GM23338 (cell line): ENCODE measurements at regions not wholly inside any gene's neighbourhood (a gene's known extent, or its start where the extent isn't known, plus 50 kb on each side); places are given as distances from the start of the nearest gene placed in this dataset.

Experiments
- ATAC-seq: fragments of 200-7000 bp; cut with Tn5 transposase; 3 replicates; pipeline ENCODE4 v1.9.1; 2020
- DNase-seq: peaks from one replicate; pipeline ENCODE4 v3.0.0-alpha.2; 2015; ENCODE audit warnings: low spot score
- H2AFZ ChIP-seq: fragments of 200-600 bp; sonication (generic); 2 replicates; pipeline ENCODE4 v1.8.0; 2016; ENCODE audit warnings: antibody characterized with exemption, mild to moderate bottlenecking, moderate library complexity
- H3F3A ChIP-seq: fragments of 200-600 bp; sonication (generic); replicated peaks from 2 replicates; pipeline ENCODE4 v1.8.0; 2017; ENCODE audit warnings: antibody characterized with exemption, mixed run types, low read depth
- H3K27ac ChIP-seq: fragments of 200-600 bp; sonication (generic); 2 replicates; pipeline ENCODE4 v1.6.1; 2016; ENCODE audit warnings: low read depth
- H3K27me3 ChIP-seq: fragments of 200-600 bp; sonication (generic); 2 replicates; pipeline ENCODE4 v1.8.0; 2016; ENCODE audit warnings: mild to moderate bottlenecking, mixed run types, moderate library complexity; ENCODE audit not compliant: insufficient read depth
- H3K36me3 ChIP-seq: fragments of 200-600 bp; sonication (generic); 2 replicates; pipeline ENCODE4 v1.8.0; 2016; ENCODE audit warnings: mild to moderate bottlenecking; ENCODE audit not compliant: insufficient read depth
- H3K4me1 ChIP-seq: fragments of 200-600 bp; sonication (generic); 2 replicates; pipeline ENCODE4 v1.8.0; 2016; ENCODE audit warnings: mild to moderate bottlenecking, moderate library complexity; ENCODE audit not compliant: insufficient read depth
- H3K4me2 ChIP-seq: fragments of 200-600 bp; sonication (generic); 2 replicates; pipeline ENCODE4 v1.7.1; 2017; ENCODE audit warnings: mixed run types
- H3K4me3 ChIP-seq: fragments of 200-600 bp; sonication (generic); 2 replicates; pipeline ENCODE4 v1.6.1; 2016; ENCODE audit warnings: mixed run types
- H3K79me2 ChIP-seq: fragments of 200-600 bp; sonication (generic); replicated peaks from 2 replicates; pipeline ENCODE4 v1.8.0; 2017; ENCODE audit warnings: mild to moderate bottlenecking; ENCODE audit not compliant: insufficient read depth
- H3K9me2 ChIP-seq: fragments of 200-600 bp; sonication (generic); 2 replicates; pipeline ENCODE4 v1.8.0; 2017; ENCODE audit not compliant: insufficient read depth
- H4K20me1 ChIP-seq: fragments of 200-600 bp; sonication (generic); replicated peaks from 2 replicates; pipeline ENCODE4 v1.8.0; 2017; ENCODE audit warnings: mild to moderate bottlenecking; ENCODE audit not compliant: insufficient read depth
- H3K27ac Mint-ChIP-seq: 2 replicates; pipeline ENCODE4 v1.8.0; 2020; ENCODE audit warnings: inconsistent platforms, mild to moderate bottlenecking, moderate library complexity, mixed read lengths
- H3K27me3 Mint-ChIP-seq: 3 replicates; pipeline ENCODE4 v1.8.0; 2022; ENCODE audit warnings: low read depth, mild to moderate bottlenecking, moderate library complexity, mixed read lengths, inconsistent platforms; ENCODE audit not compliant: insufficient read depth, poor library complexity
- H3K36me3 Mint-ChIP-seq: 3 replicates; pipeline ENCODE4 v1.8.0; 2021; ENCODE audit warnings: low read depth, mild to moderate bottlenecking, inconsistent platforms, moderate library complexity, mixed read lengths
- H3K4me1 Mint-ChIP-seq: 3 replicates; pipeline ENCODE4 v1.8.0; 2020; ENCODE audit warnings: mild to moderate bottlenecking, inconsistent platforms, mixed read lengths
- H3K4me3 Mint-ChIP-seq: 3 replicates; pipeline ENCODE4 v1.8.0; 2021; ENCODE audit warnings: moderate library complexity, mild to moderate bottlenecking, inconsistent platforms, mixed read lengths
- H3K9me3 Mint-ChIP-seq: 3 replicates; pipeline ENCODE4 v1.8.0; 2020; ENCODE audit warnings: moderate library complexity, mild to moderate bottlenecking, inconsistent platforms, mixed read lengths
- CREB1 ChIP-seq: fragments of 250-450 bp; sonication (Bioruptor Pico); IDR thresholded peaks from 2 replicates; pipeline ENCODE4 v1.5.0; 2020; ENCODE audit warnings: low read depth, mild to moderate bottlenecking, moderate library complexity
- ETS1 ChIP-seq: IDR thresholded peaks from 2 replicates; pipeline ENCODE4 v1.6.1; 2016; ENCODE audit warnings: antibody characterized with exemption
- EZH2 ChIP-seq: fragments of 200-600 bp; sonication (generic); IDR thresholded peaks from one replicate; pipeline ENCODE4 v1.8.0; 2017; ENCODE audit warnings: antibody characterized with exemption, mild to moderate bottlenecking, low read depth; ENCODE audit not compliant: unreplicated experiment
- EZH2phosphoT487 ChIP-seq: fragments of 200-600 bp; sonication (generic); IDR thresholded peaks from one replicate; pipeline ENCODE4 v1.8.1; 2018; ENCODE audit warnings: antibody characterized with exemption; ENCODE audit not compliant: unreplicated experiment
- JUNB ChIP-seq: IDR thresholded peaks from one replicate; pipeline ENCODE4 v1.6.1; 2016; ENCODE audit warnings: antibody characterized with exemption; ENCODE audit not compliant: unreplicated experiment
- NANOG ChIP-seq: IDR thresholded peaks from 2 replicates; pipeline ENCODE4 v1.6.1; 2016; ENCODE audit warnings: antibody characterized with exemption, borderline replicate concordance
- POLR2AphosphoS5 ChIP-seq: IDR thresholded peaks from 2 replicates; pipeline ENCODE4 v1.6.1; 2016; ENCODE audit warnings: antibody characterized with exemption, low read depth
- REST ChIP-seq: IDR thresholded peaks from one replicate; pipeline ENCODE4 v1.6.1; 2018; ENCODE audit warnings: antibody characterized with exemption; ENCODE audit not compliant: unreplicated experiment
- STAT1 ChIP-seq: IDR thresholded peaks from one replicate; pipeline ENCODE4 v1.6.1; 2016; ENCODE audit warnings: antibody characterized with exemption; ENCODE audit not compliant: unreplicated experiment
- ZNF114 ChIP-seq: fragments of 250-450 bp; sonication (Bioruptor Pico); IDR thresholded peaks from 2 replicates; pipeline ENCODE4 v1.5.0; 2020; ENCODE audit warnings: mild to moderate bottlenecking, moderate library complexity
- ZNF331 ChIP-seq: fragments of 250-450 bp; sonication (Bioruptor Pico); IDR thresholded peaks from 2 replicates; pipeline ENCODE4 v1.5.0; 2020; ENCODE audit warnings: low read depth, mild to moderate bottlenecking, moderate library complexity
- TF ChIP-seq, protein P1 (sequence below), 2 experiments: fragments of 200-600 bp in 1 of 2; sonication (generic) in 1 of 2; conservative IDR thresholded peaks; 2 replicates each; pipeline versions ENCODE4 v1.5.1 to v1.6.1; 2016 to 2017; ENCODE audit warnings: antibody characterized with exemption in 2 of 2, low read depth in 2 of 2, mild to moderate bottlenecking in 2 of 2, moderate library complexity in 1 of 2
- TF ChIP-seq, protein P2 (sequence below): fragments of 250-450 bp; sonication (Bioruptor Pico); IDR thresholded peaks from 2 replicates; pipeline ENCODE4 v1.5.0; 2020; ENCODE audit warnings: mild to moderate bottlenecking, moderate library complexity

GRCh38 chr5:23157169-23157568, 304.0 kb upstream of the CDH12 start:
- H3K27me3 Mint-ChIP-seq: no peaks in the 10 kb centered on the region
- no peak overlapping the region for H3K4me2 ChIP-seq
- no peak overlapping the region for H3K4me3 ChIP-seq
- TF ChIP-seq STAT1: no peak
- TF ChIP-seq EZH2phosphoT487: no peak
- TF ChIP-seq POLR2AphosphoS5: no peak
- TF ChIP-seq ETS1: no peak
- TF ChIP-seq CREB1: no peak
- TF ChIP-seq NANOG: no peak
- no peak for TF ChIP-seq ZNF114 (CRISPR knock-in tag)
- TF ChIP-seq EZH2: no peak
- no peak for TF ChIP-seq JUNB
- no peak for TF ChIP-seq ZNF331 (CRISPR knock-in tag)
- TF ChIP-seq, protein P1, sequence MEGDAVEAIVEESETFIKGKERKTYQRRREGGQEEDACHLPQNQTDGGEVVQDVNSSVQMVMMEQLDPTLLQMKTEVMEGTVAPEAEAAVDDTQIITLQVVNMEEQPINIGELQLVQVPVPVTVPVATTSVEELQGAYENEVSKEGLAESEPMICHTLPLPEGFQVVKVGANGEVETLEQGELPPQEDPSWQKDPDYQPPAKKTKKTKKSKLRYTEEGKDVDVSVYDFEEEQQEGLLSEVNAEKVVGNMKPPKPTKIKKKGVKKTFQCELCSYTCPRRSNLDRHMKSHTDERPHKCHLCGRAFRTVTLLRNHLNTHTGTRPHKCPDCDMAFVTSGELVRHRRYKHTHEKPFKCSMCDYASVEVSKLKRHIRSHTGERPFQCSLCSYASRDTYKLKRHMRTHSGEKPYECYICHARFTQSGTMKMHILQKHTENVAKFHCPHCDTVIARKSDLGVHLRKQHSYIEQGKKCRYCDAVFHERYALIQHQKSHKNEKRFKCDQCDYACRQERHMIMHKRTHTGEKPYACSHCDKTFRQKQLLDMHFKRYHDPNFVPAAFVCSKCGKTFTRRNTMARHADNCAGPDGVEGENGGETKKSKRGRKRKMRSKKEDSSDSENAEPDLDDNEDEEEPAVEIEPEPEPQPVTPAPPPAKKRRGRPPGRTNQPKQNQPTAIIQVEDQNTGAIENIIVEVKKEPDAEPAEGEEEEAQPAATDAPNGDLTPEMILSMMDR (conservative IDR thresholded peaks at IDR 0.05; ENCODE audit: low read depth in 2 of 2): no peak
- TF ChIP-seq, protein P2, sequence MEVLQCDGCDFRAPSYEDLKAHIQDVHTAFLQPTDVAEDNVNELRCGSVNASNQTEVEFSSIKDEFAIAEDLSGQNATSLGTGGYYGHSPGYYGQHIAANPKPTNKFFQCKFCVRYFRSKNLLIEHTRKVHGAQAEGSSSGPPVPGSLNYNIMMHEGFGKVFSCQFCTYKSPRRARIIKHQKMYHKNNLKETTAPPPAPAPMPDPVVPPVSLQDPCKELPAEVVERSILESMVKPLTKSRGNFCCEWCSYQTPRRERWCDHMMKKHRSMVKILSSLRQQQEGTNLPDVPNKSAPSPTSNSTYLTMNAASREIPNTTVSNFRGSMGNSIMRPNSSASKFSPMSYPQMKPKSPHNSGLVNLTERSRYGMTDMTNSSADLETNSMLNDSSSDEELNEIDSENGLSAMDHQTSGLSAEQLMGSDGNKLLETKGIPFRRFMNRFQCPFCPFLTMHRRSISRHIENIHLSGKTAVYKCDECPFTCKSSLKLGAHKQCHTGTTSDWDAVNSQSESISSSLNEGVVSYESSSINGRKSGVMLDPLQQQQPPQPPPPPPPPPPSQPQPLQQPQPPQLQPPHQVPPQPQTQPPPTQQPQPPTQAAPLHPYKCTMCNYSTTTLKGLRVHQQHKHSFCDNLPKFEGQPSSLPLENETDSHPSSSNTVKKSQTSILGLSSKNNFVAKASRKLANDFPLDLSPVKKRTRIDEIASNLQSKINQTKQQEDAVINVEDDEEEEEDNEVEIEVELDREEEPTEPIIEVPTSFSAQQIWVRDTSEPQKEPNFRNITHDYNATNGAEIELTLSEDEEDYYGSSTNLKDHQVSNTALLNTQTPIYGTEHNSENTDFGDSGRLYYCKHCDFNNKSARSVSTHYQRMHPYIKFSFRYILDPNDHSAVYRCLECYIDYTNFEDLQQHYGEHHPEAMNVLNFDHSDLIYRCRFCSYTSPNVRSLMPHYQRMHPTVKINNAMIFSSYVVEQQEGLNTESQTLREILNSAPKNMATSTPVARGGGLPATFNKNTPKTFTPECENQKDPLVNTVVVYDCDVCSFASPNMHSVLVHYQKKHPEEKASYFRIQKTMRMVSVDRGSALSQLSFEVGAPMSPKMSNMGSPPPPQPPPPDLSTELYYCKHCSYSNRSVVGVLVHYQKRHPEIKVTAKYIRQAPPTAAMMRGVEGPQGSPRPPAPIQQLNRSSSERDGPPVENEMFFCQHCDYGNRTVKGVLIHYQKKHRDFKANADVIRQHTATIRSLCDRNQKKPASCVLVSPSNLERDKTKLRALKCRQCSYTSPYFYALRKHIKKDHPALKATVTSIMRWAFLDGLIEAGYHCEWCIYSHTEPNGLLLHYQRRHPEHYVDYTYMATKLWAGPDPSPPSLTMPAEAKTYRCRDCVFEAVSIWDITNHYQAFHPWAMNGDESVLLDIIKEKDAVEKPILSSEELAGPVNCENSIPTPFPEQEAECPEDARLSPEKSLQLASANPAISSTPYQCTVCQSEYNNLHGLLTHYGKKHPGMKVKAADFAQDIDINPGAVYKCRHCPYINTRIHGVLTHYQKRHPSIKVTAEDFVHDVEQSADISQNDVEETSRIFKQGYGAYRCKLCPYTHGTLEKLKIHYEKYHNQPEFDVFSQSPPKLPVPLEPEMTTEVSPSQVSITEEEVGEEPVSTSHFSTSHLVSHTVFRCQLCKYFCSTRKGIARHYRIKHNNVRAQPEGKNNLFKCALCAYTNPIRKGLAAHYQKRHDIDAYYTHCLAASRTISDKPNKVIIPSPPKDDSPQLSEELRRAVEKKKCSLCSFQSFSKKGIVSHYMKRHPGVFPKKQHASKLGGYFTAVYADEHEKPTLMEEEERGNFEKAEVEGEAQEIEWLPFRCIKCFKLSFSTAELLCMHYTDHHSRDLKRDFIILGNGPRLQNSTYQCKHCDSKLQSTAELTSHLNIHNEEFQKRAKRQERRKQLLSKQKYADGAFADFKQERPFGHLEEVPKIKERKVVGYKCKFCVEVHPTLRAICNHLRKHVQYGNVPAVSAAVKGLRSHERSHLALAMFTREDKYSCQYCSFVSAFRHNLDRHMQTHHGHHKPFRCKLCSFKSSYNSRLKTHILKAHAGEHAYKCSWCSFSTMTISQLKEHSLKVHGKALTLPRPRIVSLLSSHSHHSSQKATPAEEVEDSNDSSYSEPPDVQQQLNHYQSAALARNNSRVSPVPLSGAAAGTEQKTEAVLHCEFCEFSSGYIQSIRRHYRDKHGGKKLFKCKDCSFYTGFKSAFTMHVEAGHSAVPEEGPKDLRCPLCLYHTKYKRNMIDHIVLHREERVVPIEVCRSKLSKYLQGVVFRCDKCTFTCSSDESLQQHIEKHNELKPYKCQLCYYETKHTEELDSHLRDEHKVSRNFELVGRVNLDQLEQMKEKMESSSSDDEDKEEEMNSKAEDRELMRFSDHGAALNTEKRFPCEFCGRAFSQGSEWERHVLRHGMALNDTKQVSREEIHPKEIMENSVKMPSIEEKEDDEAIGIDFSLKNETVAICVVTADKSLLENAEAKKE (CRISPR knock-in tag): no peak
- TF ChIP-seq REST: no peak
- H3K27ac ChIP-seq: no peak overlapping the region
- no peaks in the 10 kb centered on the region for H3K9me2 ChIP-seq
- no peaks in the 10 kb centered on the region for H3K36me3 ChIP-seq
- no peaks in the 10 kb centered on the region for H3K79me2 ChIP-seq
- no peaks in the 10 kb centered on the region for H3F3A ChIP-seq
- H3K36me3 Mint-ChIP-seq: no peaks in the 10 kb centered on the region
- H3K9me3 Mint-ChIP-seq: no peaks in the 10 kb centered on the region
- H3K27ac Mint-ChIP-seq: peak overlapping the region; percentile 77; the same call in 1 of the 2 replicates
- H3K4me1 ChIP-seq: no peaks in the 10 kb centered on the region
- no peaks in the 10 kb centered on the region for H3K27me3 ChIP-seq
- no peak overlapping the region for H2AFZ ChIP-seq
- DNase-seq: no peak
- H3K4me1 Mint-ChIP-seq: peaks cover 4% of the 10 kb centered on the region; the same call in 2 of the 3 replicates
- H4K20me1 ChIP-seq: no peaks in the 10 kb centered on the region
- H3K4me3 Mint-ChIP-seq: no peak overlapping the region
- no peak for ATAC-seq
